Astrocyte (in vitro differentiated cells and primary cell): ENCODE measurements at regions not wholly inside any gene's neighbourhood (a gene's known extent, or its start where the extent isn't known, plus 50 kb on each side); places are given as distances from the start of the nearest gene placed in this dataset.

ENCODE experiments used
- DNase-seq: peaks from one replicate; pipeline ENCODE4 v3.0.0-alpha.2; 2010; ENCODE audit warnings: low read depth
- FAIRE-seq: peaks from 2 replicates; lab custom pipeline; 2011; peaks lifted over from hg19 to GRCh38; lab: Jason Lieb, UNC
- H2AFZ ChIP-seq: 2 replicates; pipeline ENCODE4 v1.6.0; 2012; ENCODE audit warnings: low read depth, low read length, inconsistent platforms
- H3K27ac ChIP-seq: 2 replicates; pipeline ENCODE4 v1.5.1; 2011; ENCODE audit warnings: low read depth, low read length, inconsistent platforms
- H3K27me3 ChIP-seq: 2 replicates; pipeline ENCODE4 v1.6.0; 2011; ENCODE audit warnings: low read length, inconsistent platforms; ENCODE audit not compliant: insufficient read depth
- H3K36me3 ChIP-seq: 2 replicates; pipeline ENCODE4 v1.5.1; 2011; ENCODE audit warnings: low read length, inconsistent platforms; ENCODE audit not compliant: insufficient read depth
- H3K4me1 ChIP-seq: 2 replicates; pipeline ENCODE4 v1.5.1; 2011; ENCODE audit warnings: low read length, inconsistent platforms; ENCODE audit not compliant: insufficient read depth
- H3K4me2 ChIP-seq: 2 replicates; pipeline ENCODE4 v1.6.0; 2012; ENCODE audit warnings: low read length, inconsistent platforms
- H3K4me3 ChIP-seq: 2 replicates; pipeline ENCODE4 v1.5.1; 2011; ENCODE audit warnings: low read depth, mild to moderate bottlenecking, low read length, inconsistent platforms; ENCODE audit not compliant: insufficient read depth
- H3K79me2 ChIP-seq: 2 replicates; pipeline ENCODE4 v1.6.0; 2012; ENCODE audit warnings: mild to moderate bottlenecking, low read length, inconsistent platforms; ENCODE audit not compliant: insufficient read depth
- H3K9ac ChIP-seq: 2 replicates; pipeline ENCODE4 v1.6.0; 2012; ENCODE audit warnings: mild to moderate bottlenecking, low read length, inconsistent platforms
- H3K9me3 ChIP-seq: 2 replicates; pipeline ENCODE4 v1.5.1; 2012; ENCODE audit warnings: low read depth, mild to moderate bottlenecking, low read length, inconsistent platforms; ENCODE audit not compliant: insufficient read depth
- H4K20me1 ChIP-seq: 2 replicates; pipeline ENCODE4 v1.6.0; 2012; ENCODE audit warnings: low read length, inconsistent platforms; ENCODE audit not compliant: insufficient read depth
- H3K27ac Mint-ChIP-seq: one replicate; pipeline ENCODE4 v1.8.0; 2021; ENCODE audit warnings: mild to moderate bottlenecking, mixed read lengths; ENCODE audit not compliant: unreplicated experiment
- H3K27me3 Mint-ChIP-seq: one replicate; pipeline ENCODE4 v1.8.0; 2021; ENCODE audit warnings: low read depth, mixed read lengths; ENCODE audit not compliant: unreplicated experiment
- H3K36me3 Mint-ChIP-seq: one replicate; pipeline ENCODE4 v1.8.0; 2021; ENCODE audit warnings: low read depth, mixed read lengths; ENCODE audit not compliant: unreplicated experiment
- H3K4me1 Mint-ChIP-seq: one replicate; pipeline ENCODE4 v1.8.0; 2021; ENCODE audit warnings: low read depth, mixed read lengths; ENCODE audit not compliant: unreplicated experiment
- H3K4me3 Mint-ChIP-seq: one replicate; pipeline ENCODE4 v1.8.0; 2021; ENCODE audit warnings: mild to moderate bottlenecking, moderate library complexity, mixed read lengths; ENCODE audit not compliant: unreplicated experiment
- H3K9me3 Mint-ChIP-seq: one replicate; pipeline ENCODE4 v1.8.0; 2021; ENCODE audit warnings: mild to moderate bottlenecking, mixed read lengths; ENCODE audit not compliant: unreplicated experiment
- EZH2 ChIP-seq: IDR thresholded peaks from 2 replicates; pipeline ENCODE4 v1.6.1; 2012; ENCODE audit warnings: mild to moderate bottlenecking, low read length, inconsistent platforms; ENCODE audit not compliant: insufficient read depth
- TF ChIP-seq, protein P1 (sequence below): IDR thresholded peaks from 2 replicates; pipeline ENCODE4 v1.5.1; 2011; ENCODE audit warnings: low read depth, mild to moderate bottlenecking, inconsistent platforms, low read length, moderate library complexity; ENCODE audit not compliant: insufficient read depth

DNA sequence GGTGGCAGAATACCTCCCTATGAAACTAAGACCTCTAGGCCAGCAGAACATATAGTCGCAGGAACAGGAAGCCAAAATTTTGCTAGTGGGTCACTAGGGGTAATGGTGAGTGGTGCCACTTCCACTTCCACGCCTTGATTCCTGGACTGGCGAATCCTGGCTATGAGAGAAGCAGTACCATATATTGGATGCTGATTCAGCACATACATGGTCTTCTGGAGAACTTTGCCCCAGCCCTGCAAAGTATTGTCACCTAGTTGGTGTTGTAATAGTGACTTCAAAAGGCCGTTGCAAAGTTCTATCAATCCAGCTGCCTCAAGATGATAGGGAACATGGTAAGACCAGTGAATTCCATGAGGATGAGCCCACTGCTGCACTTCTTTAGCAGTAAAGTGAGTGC, 769.8 kb upstream of the GYPC start:
- FAIRE-seq, result no peak
- no peak for TF ChIP-seq EZH2
- TF ChIP-seq, protein P1, sequence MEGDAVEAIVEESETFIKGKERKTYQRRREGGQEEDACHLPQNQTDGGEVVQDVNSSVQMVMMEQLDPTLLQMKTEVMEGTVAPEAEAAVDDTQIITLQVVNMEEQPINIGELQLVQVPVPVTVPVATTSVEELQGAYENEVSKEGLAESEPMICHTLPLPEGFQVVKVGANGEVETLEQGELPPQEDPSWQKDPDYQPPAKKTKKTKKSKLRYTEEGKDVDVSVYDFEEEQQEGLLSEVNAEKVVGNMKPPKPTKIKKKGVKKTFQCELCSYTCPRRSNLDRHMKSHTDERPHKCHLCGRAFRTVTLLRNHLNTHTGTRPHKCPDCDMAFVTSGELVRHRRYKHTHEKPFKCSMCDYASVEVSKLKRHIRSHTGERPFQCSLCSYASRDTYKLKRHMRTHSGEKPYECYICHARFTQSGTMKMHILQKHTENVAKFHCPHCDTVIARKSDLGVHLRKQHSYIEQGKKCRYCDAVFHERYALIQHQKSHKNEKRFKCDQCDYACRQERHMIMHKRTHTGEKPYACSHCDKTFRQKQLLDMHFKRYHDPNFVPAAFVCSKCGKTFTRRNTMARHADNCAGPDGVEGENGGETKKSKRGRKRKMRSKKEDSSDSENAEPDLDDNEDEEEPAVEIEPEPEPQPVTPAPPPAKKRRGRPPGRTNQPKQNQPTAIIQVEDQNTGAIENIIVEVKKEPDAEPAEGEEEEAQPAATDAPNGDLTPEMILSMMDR, result no peak
- Mint-ChIP-seq H3K9me3 (peaks cover 12% of the 10 kb centered on the region), H3K4me3 (no peak overlapping the region), H3K4me1 (no peaks in the 10 kb centered on the region), H3K27ac (no peak overlapping the region), H3K36me3 (no peaks in the 10 kb centered on the region), H3K27me3 (no peaks in the 10 kb centered on the region)
- Histone ChIP-seq H3K9me3 (peaks cover 7% of the 10 kb centered on the region), H3K36me3 (no peaks in the 10 kb centered on the region), H3K79me2 (no peaks in the 10 kb centered on the region), H3K27ac (no peak overlapping the region), H3K4me1 (no peaks in the 10 kb centered on the region), H3K9ac (no peak overlapping the region), H2AFZ (no peak overlapping the region), H3K4me3 (no peak overlapping the region), H3K27me3 (no peaks in the 10 kb centered on the region), H4K20me1 (no peaks in the 10 kb centered on the region), H3K4me2 (no peak overlapping the region)
- no peak for DNase-seq

DNA sequence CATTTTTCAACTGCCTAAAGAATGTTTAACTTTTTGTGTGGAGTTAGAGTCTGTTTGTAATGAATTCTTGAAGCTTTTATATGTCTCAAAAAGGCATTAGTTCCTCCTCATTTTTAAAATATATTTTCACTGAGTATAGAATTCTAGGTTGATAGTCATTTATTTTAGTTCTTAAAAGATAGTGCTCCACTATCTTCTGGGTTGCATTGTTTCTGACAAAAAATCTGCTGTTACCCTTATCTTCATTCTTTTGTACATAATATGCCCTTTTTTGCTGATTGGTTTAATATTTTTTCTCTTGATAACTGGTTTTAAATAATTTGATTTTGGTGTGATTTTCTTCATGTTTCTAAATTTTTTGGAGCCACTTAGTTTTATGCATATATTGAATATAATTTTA, 754.7 kb upstream of the GYPC start:
- H2AFZ ChIP-seq, result no peak overlapping the region
- no peaks in the 10 kb centered on the region for H3K4me1 Mint-ChIP-seq
- H3K27me3 Mint-ChIP-seq, result no peaks in the 10 kb centered on the region
- no peaks in the 10 kb centered on the region for H3K79me2 ChIP-seq
- H3K9me3 ChIP-seq, result no peaks in the 10 kb centered on the region
- no peaks in the 10 kb centered on the region for H3K36me3 Mint-ChIP-seq
- no peaks in the 10 kb centered on the region for H3K36me3 ChIP-seq
- no peaks in the 10 kb centered on the region for H3K9me3 Mint-ChIP-seq
- no peak overlapping the region for H3K27ac ChIP-seq
- DNase-seq, result no peak
- H3K4me2 ChIP-seq, result no peak overlapping the region
- no peaks in the 10 kb centered on the region for H4K20me1 ChIP-seq
- TF ChIP-seq EZH2, result no peak
- TF ChIP-seq, protein P1, result no peak
- no peak for FAIRE-seq
- no peak overlapping the region for H3K9ac ChIP-seq
- no peaks in the 10 kb centered on the region for H3K27me3 ChIP-seq
- no peaks in the 10 kb centered on the region for H3K4me1 ChIP-seq
- H3K4me3 Mint-ChIP-seq, result no peak overlapping the region
- no peak overlapping the region for H3K4me3 ChIP-seq
- no peak overlapping the region for H3K27ac Mint-ChIP-seq

DNA sequence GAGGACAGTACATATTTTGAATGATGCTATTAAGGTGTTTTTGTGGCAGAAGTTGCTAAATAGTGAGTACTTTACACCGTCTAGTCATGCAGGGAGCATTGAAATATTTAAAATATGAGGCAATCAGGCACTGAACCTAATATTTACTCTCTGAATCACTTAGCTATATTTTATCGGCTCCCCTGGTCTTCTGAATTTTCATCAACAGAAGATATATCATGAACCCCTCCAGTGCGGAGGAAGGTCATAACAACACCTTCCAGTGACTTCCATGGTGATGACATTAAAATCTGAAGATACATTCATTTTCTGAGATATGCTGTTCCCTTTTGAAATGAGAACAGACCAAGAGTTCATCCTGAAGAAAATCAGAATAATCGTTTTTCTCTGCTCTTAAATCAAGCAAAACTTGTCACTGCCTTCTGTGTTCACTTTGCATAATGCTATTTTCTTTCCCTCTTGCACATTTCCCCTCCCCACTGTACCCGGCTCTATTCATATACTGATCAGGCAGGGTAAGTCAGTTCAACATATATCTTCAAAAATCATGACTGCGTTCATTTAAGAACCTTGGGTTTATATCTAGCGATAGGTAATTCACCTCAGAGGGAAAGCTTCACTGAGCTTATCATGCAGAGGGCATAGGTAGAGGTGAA, 729.9 kb upstream of the GYPC start:
- DNase-seq, result no peak
- H3K4me1 ChIP-seq, result no peaks in the 10 kb centered on the region
- no peaks in the 10 kb centered on the region for H3K79me2 ChIP-seq
- no peak overlapping the region for H3K4me3 Mint-ChIP-seq
- H3K4me3 ChIP-seq, result no peak overlapping the region
- H2AFZ ChIP-seq, result no peak overlapping the region
- H3K27ac Mint-ChIP-seq, result no peak overlapping the region
- H3K27ac ChIP-seq, result no peak overlapping the region
- TF ChIP-seq, protein P1, result no peak
- no peak for TF ChIP-seq EZH2
- FAIRE-seq, result no peak
- H3K27me3 ChIP-seq, result no peaks in the 10 kb centered on the region
- H3K9me3 ChIP-seq, result peaks cover 2% of the 10 kb centered on the region
- no peaks in the 10 kb centered on the region for H3K4me1 Mint-ChIP-seq
- no peaks in the 10 kb centered on the region for H4K20me1 ChIP-seq
- H3K27me3 Mint-ChIP-seq, result no peaks in the 10 kb centered on the region
- no peak overlapping the region for H3K9ac ChIP-seq
- no peaks in the 10 kb centered on the region for H3K9me3 Mint-ChIP-seq
- H3K4me2 ChIP-seq, result no peak overlapping the region
- no peaks in the 10 kb centered on the region for H3K36me3 Mint-ChIP-seq
- H3K36me3 ChIP-seq, result no peaks in the 10 kb centered on the region
